ENCODE measurements at regions not wholly inside any gene's neighbourhood (a gene's known extent, or its start where the extent isn't known, plus 50 kb on each side); places are given as distances from the start of the nearest gene placed in this dataset.

DNA sequence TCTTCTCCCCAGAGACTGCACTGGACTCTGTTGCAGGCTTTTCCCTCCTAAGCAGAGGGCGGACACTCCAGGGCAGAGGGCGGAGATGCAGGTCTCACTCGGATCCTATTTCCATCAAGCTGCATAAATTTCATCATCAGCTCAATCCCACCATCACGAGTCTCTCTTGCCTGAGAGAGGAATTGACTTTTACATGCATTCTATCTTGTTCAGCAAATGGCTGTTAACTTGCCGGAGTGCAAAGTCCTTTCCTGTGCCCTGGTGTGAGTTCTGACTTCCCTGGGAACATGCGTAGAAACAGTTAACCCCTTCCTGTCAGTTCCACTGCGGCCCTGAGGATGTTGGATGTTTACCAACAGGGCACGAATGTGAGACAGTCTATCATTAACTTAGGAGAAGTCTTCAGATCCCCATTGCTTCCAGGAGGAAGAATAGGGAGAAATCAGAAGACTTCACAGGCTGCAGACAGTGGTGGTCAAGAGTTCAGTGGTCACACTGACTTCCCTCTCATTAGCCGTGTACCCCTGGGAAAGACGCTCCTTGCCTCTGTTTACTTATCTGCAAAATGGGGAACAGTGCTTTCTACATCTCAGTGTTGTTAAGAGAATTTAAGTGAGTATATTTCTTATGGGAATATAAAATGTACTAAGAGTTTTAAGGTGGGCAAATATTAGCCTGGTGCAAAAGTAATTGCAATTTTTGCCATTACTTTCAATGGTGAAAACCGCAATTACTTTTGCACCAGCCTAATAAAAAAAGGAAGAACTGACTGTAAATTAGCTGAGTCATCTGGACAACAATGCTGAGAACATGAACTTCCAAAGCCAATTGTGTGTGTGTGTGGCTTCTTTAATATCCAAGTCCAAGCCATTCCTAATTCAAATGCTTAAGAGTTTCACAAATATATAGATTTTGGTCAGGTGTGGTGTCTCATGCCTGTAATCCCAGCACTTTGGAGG is 248.0 kb downstream of the DRD1 start:
- no peak for DNase-seq (ENCODE audit: low read depth)

DNA sequence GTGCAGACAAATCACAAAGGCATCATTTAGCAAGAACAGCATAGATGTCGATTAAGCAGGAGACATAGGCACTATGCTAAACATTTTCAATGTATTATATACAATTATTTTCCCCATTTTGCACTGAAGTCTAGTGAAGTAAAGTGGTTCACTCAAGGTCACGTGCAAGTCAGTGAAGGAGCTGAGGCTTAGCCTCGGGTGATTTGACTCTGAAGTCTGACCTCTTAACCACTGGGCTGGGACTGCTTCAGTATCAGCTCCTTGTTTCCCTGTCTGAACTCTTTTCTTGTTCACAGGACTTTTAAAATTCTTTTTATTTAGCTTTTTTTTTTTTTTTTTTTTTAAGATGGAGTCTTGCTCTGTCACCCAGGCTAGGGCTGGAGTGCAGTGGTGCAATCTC is 262.7 kb downstream of the DRD1 start:
- no peak for DNase-seq (ENCODE audit: low read depth)

DNA sequence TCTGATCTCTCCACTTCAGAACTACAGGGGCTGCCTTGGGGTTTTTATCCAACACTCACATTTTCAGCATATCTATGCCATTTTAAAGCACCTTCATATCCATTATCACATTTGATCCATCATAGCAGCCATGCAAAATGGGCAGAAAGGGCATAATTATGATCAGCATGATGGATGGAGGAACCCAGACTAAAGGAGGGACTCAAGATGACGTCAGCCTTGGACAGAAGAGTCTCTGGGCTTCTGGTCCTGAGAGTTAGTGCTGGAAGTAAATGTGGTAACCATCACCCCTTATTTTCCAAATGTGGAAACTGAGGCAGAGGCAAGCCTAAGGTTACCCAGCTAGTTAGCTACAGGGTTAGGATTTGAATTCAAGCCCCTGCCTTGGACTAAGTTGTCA is 273.1 kb downstream of the DRD1 start:
- no peak for DNase-seq (ENCODE audit: low read depth)

DNA sequence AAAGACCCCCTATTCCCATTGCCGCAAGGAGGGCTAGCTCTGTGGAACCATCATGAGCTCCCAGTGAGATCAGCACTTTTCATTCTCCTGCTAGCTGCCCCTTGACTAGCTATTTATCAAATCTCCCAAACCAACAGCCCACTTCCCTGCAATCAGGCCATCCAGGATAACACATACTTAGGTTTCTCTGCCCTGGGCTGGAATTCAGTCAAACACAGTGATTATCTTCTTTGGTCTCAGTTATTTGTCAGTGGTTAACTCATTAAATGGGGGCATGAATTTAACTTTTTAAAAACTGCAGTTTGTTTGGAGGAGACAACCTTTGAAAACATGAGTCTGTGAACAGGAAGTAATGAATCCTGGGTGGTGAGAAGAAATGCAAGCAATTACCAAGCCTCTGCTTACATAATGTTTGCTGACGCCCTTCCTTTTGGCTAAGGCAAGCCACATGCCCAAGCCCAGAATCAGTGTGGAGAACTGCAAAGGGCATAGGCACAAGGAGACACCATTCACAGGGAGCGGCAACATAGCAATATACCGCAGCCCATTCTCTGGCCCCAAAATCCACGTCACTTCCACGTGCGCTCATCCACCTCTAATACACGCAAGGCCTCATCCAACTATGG is 275.0 kb downstream of the DRD1 start:
- DNase-seq (ENCODE audit: low read depth) = peak; percentile 2

DNA sequence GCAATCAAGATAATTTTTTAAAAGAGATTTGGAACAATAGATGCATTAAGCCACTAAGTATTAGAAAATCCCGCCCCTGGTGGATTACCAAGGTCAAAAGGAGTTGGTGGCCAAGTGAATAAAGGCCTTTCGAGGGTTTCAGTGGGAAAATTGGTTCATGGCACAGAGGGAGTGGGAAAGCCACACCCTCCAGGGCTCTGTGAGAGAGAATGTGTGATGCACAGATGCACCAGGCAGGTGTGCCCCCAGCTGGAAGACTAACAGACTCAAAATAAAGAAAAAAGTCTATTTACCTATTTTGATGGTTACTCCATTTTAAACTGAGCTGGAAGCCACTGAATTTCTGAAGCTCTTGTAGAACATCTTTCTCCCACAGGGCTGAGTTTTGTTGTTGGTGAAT is 278.0 kb downstream of the DRD1 start:
- DNase-seq (ENCODE audit: low read depth) = no peak

DNA sequence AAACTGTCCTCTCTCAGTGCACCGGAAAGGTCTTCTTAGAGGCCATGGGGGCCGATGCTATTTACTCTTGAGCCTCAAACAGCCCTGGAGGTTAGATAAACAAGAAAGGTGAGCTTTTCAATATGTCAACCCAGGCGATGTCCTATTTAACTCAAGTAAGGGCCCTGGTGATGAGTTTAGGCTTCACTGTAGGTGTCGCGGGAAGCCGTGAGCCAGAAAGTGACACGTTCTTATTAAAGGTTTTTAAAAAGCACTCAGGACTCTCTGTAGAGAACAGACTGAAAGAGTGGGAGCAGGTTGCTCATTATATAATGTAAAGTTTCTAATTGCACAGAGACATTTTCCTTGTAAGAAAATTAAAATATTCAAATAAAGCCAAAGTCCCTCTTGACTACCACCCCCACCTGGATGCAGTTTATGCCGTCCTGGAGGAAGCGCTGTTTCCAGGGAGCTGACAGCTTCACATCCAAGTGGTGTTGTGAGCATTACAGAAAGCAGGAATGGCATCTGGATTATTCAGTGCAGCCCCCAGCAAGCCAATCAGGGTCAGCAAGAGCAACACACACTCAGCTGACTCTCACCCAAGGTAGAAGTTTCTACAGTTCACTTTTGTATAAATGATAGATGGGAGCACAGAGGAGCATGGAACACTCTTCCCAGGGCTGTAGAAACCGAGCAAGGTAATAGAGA is 280.3 kb downstream of the DRD1 start:
- DNase-seq (ENCODE audit: low read depth) = no peak

DNA sequence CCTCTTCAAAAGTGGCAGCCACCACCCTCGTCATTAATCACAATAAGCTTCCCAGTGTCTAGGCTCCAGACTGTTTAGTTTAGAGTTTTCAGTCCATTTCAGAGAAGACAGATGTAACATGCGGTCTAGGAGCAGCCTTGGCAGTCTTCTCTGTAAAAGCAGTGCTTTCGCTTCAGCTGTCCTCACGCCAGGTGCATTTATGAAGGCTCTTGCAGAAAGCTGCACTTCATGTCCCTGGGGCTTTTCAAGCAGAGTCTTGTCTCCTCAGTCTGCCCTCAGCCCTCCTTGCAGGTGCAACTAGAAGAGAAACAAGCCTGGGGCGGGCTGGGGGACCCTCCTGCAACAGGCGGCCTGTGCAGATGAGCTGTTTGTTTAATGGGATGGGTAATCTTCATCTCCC is 281.9 kb downstream of the DRD1 start:
- no peak for DNase-seq (ENCODE audit: low read depth)

DNA sequence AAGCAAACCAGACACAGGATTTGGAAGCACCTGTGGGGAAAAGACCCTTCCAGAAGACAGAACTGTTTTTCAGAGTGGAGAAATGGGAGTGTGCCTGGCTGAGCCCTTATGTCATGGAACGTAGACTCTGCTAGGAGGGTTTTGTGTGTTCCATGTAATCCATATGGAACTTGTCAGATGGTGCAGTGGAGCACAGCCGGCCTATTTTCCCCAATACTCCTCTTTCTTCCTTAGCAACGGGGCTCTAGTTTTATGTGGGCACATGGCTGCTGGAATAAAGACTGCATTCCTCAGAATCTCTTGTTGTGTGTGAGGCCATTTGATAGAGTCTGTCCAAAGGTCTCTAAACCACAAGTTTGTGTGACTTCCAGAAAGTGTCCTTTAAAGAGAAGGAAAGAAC is 284.0 kb downstream of the DRD1 start:
- DNase-seq (ENCODE audit: low read depth) = no peak

DNA sequence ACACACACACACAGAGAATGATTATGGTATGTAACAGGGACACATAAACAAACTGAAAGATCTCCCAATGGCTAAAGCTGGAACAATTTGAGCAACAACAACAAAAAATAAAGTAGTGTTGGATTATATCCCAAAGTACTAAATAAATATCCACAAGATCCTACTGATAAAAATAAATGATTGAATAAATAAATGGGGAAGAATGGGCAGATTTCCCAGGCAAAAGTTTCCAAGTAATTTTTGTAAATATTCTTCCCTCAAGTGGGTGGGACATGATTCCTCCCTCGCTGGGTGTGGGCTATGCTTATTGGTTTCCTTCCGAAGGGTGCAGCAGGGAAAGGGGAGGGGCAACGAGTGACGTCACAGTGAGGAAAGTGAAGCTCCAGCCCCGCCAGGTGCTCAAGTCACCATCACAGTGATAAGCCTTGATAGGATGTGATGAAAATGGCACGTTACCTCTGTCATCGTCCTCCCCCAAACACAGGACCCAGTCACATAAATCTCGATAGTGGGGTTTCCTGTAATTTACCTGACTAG is 295.3 kb downstream of the DRD1 start:
- no peak for DNase-seq (ENCODE audit: low read depth)

DNA sequence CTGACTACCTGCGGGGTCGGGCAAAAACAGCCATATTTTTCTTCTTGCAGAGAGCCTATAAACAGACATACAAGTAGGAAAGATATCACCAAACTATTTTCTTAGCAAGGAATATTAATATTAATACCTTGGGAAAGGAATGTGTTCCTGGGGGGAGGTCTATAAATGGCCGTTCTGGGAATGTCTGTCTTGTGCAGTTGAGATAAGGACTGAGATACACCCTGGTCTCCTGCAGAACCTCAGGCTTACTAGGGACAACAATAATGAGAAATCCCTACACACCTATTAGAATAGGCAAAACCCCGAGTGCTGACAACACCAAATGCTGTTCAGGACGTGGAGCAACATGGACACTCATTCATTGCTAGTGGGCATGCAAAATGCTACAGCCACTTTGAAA is 297.2 kb downstream of the DRD1 start:
- no peak for DNase-seq (ENCODE audit: low read depth)

DNA sequence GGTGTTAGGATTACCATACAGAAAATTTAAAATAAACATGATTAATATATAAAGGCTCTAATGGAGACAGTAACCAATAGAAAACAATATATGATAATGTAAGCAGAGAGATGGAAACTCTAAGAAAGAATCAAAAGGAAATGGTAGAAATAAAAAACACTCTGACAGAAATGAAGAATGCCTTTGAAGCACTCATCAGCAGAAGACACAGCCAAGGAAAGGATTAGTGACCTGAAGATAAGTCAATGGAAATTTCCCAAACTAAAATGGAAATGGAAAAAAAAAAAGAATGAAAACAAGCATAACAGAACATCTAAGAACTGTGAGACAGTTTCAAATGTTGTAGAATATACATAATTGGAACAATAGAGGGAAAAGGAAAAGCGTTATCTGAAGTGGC is 302.6 kb downstream of the DRD1 start:
- DNase-seq (ENCODE audit: low read depth) = no peak

DNA sequence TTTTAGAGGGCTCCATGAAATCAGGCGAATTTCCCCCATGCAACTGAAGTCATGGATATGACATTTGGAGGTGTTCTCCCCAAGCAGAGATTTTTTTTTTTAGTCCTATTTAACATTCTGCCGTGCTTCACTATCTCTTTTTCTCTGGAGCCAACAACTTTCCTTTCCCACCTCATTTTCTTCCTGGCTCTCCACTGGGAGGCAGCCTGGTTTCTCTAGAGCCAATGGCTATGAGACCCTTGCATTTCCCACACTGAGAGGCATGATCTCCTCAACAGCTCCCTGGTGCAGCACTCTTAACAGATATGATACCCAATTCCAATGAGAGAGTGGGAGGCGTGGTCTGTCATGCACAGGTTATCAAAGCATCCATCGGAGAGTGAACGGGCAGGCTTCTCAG is 310.8 kb downstream of the DRD1 start:
- no peak for DNase-seq (ENCODE audit: low read depth)

DNA sequence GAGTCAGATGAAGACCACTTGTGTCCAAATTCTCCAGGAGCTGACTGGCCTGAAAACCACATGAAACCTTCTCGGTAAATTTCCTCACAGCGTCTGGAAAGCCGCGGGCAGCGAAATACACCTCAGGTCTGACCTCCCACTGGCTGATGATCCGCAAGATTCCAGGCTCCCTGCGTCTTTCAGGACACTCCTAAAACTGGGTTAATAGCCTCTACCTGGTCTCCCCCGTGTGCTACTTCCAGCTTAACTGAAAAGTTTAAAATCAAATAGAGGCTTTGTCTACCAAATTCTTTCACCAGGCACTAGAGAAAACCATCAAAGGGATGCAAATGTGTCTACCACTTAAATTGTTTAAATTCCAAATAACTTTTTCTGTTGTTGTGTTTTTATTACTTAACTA is 312.6 kb downstream of the DRD1 start:
- no peak for DNase-seq (ENCODE audit: low read depth)

DNA sequence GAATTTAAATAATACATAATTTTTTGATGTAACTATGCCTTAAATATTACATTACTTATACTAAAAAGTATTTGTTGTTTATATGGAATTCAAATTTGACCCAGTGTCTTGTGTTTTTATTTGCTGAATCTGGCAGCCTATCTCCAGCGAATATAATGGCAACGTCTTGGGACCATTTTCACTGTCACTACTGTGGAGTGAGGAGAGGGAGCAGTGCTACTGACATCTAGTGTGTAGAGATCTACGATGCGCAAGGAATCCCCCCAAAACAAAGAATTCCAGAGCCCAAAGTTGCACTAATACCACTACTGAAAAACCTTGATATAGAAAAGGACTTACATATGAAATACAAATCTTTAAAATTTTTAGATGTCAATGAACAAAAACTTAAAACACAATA is 314.4 kb downstream of the DRD1 start:
- no peak for DNase-seq (ENCODE audit: low read depth)

DNA sequence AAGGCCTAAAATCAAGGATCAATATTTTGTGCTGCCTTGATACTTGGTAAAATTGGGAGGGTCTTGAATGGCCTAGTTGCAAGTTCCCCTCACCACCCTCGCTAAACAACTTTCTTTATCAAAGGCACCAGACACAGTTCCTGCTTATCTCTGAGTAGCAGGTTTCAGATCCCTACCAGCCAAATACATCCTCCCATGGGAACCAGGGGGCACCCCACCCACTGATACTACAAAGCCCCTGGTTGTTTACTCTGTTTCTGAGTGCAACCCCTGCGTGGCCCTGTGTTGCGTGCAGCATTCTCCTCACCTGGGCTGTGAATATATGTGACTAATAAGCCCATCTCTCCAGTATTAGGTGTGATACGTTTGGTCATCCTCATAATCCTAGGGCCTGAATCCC is 314.9 kb downstream of the DRD1 start:
- DNase-seq (ENCODE audit: low read depth) = no peak

DNA sequence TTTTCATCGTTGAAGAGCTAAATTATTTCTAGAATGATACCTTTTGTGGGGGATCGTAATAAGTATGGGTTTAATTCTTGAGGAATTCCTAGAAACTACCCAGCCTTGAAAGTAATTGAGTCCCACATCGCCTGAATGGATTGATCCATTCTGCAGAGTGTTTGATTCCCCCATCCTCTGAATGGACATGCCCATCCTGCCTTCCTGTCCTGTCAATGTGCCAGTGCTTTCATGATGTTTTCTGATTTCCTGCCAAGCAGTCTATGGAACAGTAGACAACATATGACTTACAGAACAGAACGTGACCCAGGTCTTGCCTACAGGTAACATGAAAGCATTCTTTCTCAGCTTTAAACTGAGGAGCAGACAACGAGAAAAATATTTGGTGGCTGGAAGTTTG is 319.2 kb downstream of the DRD1 start:
- DNase-seq (ENCODE audit: low read depth) = no peak

DNA sequence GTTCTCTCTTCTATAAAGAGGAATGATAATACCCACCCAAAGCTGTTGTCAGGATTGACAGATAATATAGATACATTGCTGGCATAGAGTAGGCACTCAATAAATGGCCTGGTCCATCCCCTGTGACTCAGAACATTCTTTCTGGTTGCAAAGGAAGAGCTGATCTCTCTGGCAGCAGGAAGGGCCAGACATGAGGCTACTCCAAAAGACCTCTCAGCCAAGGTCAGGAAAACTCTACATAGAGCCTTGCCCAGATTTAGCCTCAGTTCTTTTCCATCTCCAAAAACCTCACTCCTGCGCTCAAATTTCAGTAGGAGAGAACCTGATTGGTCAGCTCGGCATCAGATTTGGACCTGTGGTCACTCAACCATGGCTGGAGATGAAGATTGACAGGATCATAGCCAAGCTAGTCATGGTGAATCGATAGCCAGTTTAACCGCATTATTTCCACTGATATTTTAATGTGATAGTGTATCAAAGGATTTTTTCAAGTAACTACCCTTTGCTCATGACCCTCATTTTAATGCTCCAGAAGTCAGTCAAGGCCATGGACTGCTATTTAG is 319.6 kb downstream of the DRD1 start:
- DNase-seq (ENCODE audit: low read depth) = no peak

DNA sequence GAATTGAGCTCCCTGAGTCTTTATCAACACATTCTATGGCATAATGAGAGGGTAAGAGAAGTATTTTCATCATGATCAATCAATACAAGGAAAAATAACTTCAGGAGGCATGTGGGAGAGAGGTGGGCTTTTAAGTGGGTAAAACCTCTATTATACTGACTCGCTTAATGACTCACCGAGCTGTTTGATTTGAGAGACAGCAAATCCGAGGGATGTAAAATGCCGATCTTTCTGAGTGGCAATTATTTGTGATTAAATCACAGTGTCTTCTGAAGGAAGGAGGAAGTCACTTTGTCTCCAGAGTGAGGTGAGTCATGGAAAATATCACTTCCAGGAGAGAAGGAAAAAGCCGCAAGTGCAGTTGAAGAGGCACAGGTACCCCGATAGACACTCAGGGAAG is 320.4 kb downstream of the DRD1 start:
- DNase-seq (ENCODE audit: low read depth) = peak; percentile 18

DNA sequence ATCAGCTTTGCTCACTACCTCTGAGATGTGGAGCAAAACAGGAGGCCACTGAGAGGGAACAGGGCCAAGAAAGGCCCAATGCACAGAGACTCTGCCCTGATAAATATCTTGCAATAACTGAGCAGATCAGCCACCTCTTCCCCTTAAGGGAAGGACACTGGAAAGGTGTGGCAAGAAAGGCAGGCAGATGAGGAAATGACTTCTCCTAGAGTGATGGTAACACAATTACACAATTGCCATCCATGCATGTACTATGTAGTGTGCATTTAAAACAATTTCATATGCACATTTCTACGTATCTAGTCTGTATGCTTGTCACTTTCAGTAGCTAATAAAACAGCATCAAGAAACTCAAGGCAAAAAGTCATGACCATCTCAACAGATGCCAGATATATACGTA is 322.5 kb downstream of the DRD1 start:
- DNase-seq (ENCODE audit: low read depth) = no peak

DNA sequence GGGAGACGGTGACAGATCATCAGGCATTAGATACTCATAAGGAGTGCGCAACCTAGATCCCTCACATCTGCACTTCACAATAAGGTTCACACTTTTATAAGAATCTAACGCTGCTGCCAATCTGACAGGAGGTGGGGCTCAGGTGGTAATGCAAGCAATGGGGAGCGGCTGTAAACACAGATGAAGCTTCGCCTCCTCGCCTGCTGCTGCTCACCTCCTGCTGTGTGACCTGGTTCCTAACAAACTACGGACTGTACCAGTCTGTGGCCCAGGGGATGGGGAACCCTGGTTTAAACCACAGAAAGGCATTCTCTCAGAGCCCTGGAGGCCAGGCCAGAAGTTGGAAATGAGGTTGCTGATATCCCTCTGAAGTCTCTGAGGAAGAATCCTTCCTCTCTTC is 323.6 kb downstream of the DRD1 start:
- no peak for DNase-seq (ENCODE audit: low read depth)

DNA sequence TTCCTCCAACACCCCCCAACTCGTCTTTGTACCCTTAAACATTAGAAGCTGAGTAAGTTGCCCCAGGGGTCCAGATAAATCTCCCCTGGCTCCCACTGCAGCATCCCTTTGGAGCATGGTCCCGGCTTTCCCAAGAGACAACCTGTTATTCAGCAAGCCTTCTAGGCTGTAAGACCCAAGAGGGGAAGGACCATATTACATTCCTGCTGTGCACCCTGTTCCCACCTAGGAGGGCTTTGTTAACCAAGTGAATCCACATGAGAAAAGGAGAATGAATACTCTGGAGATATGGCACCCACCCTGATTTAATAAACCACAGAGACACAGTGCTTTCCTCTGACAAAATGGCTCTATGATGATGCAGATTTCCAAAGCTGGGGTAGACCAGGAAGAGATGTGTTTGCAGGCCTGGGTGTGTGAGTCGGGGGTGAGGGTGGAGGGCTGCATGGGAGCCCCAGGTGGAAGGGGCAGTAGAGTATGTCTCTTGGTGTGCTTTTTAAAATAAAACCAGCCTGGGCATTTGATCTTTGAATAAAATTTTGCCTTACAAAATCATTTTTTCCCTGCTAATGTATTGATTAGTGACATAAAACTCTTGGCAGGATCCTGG is 325.2 kb downstream of the DRD1 start:
- no peak for DNase-seq (ENCODE audit: low read depth)

Measured in HT1080 (cell line).